ENCODE measurements at regions not wholly inside any gene's neighbourhood (a gene's known extent, or its start where the extent isn't known, plus 50 kb on each side); places are given as distances from the start of the nearest gene placed in this dataset.
A peak's percentile ranks its signal among the peaks of the same experiment; 100 is the strongest.
"Not testable (repeated sequence)": the region's sequence is repeated elsewhere in the genome, so short reads cannot be mapped to it uniquely, and the experiment has no call there.

DNA sequence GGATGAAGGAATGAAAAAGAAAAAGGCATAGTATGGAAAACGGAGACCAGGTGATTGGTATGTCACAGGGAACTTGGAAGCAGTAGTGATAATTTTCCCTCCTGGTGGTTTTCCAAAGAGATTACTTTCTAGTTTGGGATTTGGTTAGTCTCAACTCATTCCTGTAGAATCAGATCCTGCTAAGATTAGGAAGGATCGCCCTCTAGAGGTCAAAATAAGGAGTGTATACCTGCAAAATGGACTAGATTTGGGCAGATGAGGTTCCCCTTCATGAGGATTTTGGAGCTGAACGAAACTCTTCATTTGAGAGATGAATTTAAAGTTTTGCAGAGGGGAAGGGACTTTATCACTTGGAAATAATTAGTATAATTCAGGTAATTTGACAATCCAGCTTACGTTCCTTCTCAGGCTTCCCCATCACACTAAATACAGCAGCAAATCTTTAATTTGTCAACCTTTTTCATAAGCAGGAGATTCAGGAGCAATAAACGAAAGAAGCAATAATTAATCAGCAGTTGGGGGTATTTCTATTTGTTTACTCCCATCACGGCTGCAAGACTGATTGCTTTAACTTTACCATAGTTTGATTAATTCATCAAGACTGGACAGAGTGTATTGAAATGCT lies 65.2 kb downstream of the CCDC195 start:
- H3K4me2 ChIP-seq (replicated peaks; ENCODE audit: extremely low read depth, low read length, poor library complexity, severe bottlenecking) = no peak overlapping the region
- DNase-seq = peak; percentile 23 to 58 (median 46)

DNA sequence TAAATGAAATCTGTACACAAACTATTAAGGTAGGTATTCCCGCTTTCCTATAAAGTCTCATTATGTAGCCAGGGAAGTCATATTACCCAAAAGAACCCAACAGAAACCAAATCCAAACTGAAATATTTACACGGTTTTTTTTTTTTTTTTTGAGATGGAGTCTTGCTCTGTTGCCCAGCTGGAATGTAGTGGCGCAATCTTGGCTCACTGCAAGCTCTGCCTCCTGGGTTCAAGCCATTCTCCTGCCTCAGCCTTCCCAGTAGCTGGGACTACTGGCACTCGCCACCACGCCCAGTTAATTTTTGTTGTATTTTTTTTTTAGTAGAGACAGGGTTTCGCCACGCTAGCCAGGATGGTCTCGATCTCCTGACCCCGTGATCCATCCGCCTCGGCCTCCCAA lies 62.5 kb upstream of the CUL3 start:
- H3K9me3 Mint-ChIP-seq; H3K4me2 ChIP-seq (replicated peaks; ENCODE audit: extremely low read depth, low read length, poor library complexity, severe bottlenecking); H4K20me1 ChIP-seq (ENCODE audit: insufficient read depth, low read length); DNase-seq; H3K9ac ChIP-seq (ENCODE audit: insufficient read depth, low read length, poor library complexity, severe bottlenecking); H3K4me1 Mint-ChIP-seq; intact Hi-C loops (cut with micrococcal nuclease); H3K9me3 ChIP-seq (replicated peaks in 1 of 2; ENCODE audit: control insufficient read depth in 1 of 2, insufficient read depth in 1 of 2, low read length in 2 of 2); H3K27me3 ChIP-seq (ENCODE audit: control insufficient read depth in 2 of 2, insufficient read depth in 2 of 2, low read length in 2 of 2); H3K79me2 ChIP-seq (ENCODE audit: insufficient read depth, low read length); H3K36me3 Mint-ChIP-seq; H3K27me3 Mint-ChIP-seq (ENCODE audit: low read depth in 3 of 3); H2AFZ ChIP-seq (ENCODE audit: insufficient read depth, low read depth, low read length, poor library complexity, severe bottlenecking); H3K4me1 ChIP-seq (ENCODE audit: control insufficient read depth in 1 of 2, insufficient read depth in 2 of 2, low read length in 2 of 2); H3K4me3 ChIP-seq (replicated peaks in 1 of 3; ENCODE audit: low read depth in 2 of 3, low read length in 3 of 3); H3K4me3 Mint-ChIP-seq; H3K27ac ChIP-seq (ENCODE audit: low read depth in 1 of 2, low read length in 2 of 2); H3K36me3 ChIP-seq (replicated peaks in 1 of 2; ENCODE audit: control insufficient read depth in 1 of 2, insufficient read depth in 2 of 2, low read length in 2 of 2); H3K27ac Mint-ChIP-seq: not testable (repeated sequence)
- 93% methylated on average over 5 of the region's 11 CpGs for WGBS (ENCODE audit: insufficient coverage)

More for the DNA sequence above, 65.2 kb downstream of the CCDC195 start:
- no peak overlapping the region for H3K27ac ChIP-seq (ENCODE audit: low read depth in 1 of 2, low read length in 2 of 2)
- no peaks in the 10 kb centered on the region for H3K36me3 Mint-ChIP-seq
- no peaks in the 10 kb centered on the region for H4K20me1 ChIP-seq (ENCODE audit: insufficient read depth, low read length)
- H3K27me3 Mint-ChIP-seq (ENCODE audit: low read depth in 3 of 3) = peaks cover 0 to 3% (median 1%) of the 10 kb centered on the region in 3 donors
- H3K9me3 ChIP-seq (replicated peaks in 1 of 2; ENCODE audit: control insufficient read depth in 1 of 2, insufficient read depth in 1 of 2, low read length in 2 of 2) = peaks cover 0 to 6% of the 10 kb centered on the region in 2 donors
- H3K79me2 ChIP-seq (ENCODE audit: insufficient read depth, low read length) = no peaks in the 10 kb centered on the region
- WGBS (ENCODE audit: insufficient coverage) = 10% methylated on average over 2 of the region's 6 CpGs
- no peaks in the 10 kb centered on the region for H3K27me3 ChIP-seq (ENCODE audit: control insufficient read depth in 2 of 2, insufficient read depth in 2 of 2, low read length in 2 of 2)
- no peak overlapping the region for H3K9ac ChIP-seq (ENCODE audit: insufficient read depth, low read length, poor library complexity, severe bottlenecking)
- H3K27ac Mint-ChIP-seq = no peak overlapping the region
- peaks cover 0 to 9% (median 7%) of the 10 kb centered on the region in 7 donors for H3K9me3 Mint-ChIP-seq
- TF ChIP-seq, protein P1, sequence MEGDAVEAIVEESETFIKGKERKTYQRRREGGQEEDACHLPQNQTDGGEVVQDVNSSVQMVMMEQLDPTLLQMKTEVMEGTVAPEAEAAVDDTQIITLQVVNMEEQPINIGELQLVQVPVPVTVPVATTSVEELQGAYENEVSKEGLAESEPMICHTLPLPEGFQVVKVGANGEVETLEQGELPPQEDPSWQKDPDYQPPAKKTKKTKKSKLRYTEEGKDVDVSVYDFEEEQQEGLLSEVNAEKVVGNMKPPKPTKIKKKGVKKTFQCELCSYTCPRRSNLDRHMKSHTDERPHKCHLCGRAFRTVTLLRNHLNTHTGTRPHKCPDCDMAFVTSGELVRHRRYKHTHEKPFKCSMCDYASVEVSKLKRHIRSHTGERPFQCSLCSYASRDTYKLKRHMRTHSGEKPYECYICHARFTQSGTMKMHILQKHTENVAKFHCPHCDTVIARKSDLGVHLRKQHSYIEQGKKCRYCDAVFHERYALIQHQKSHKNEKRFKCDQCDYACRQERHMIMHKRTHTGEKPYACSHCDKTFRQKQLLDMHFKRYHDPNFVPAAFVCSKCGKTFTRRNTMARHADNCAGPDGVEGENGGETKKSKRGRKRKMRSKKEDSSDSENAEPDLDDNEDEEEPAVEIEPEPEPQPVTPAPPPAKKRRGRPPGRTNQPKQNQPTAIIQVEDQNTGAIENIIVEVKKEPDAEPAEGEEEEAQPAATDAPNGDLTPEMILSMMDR (IDR thresholded peaks at IDR 0.05) = peak; percentile 87
- H3K4me3 Mint-ChIP-seq = no peak overlapping the region
- no peaks in the 10 kb centered on the region for H3K36me3 ChIP-seq (replicated peaks in 1 of 2; ENCODE audit: control insufficient read depth in 1 of 2, insufficient read depth in 2 of 2, low read length in 2 of 2)
- H3K4me1 Mint-ChIP-seq = peaks cover 3% of the 10 kb centered on the region
- intact Hi-C loops (cut with micrococcal nuclease) = loop anchor here (2.0 to 5.0 kb wide), 2 partner anchors 294 kb away; no protein-coding TSS in a partner anchor
- H3K4me1 ChIP-seq (ENCODE audit: control insufficient read depth in 1 of 2, insufficient read depth in 2 of 2, low read length in 2 of 2) = no peaks in the 10 kb centered on the region
- no peak overlapping the region for H3K4me3 ChIP-seq (replicated peaks in 1 of 3; ENCODE audit: low read depth in 2 of 3, low read length in 3 of 3)
- no peak overlapping the region for H2AFZ ChIP-seq (ENCODE audit: insufficient read depth, low read depth, low read length, poor library complexity, severe bottlenecking)
